ENCODE measurements at regions not wholly inside any gene's neighbourhood (a gene's known extent, or its start where the extent isn't known, plus 50 kb on each side); places are given as distances from the start of the nearest gene placed in this dataset.

GRCh38 chr13:73235385-73235784, 176.6 kb downstream of the KLF5 start:
- H3K27ac ChIP-seq (ENCODE audit: low read depth, low read length, poor library complexity, severe bottlenecking): no peak overlapping the region
- no peak overlapping the region for H3K4me3 ChIP-seq (ENCODE audit: low read depth, low read length, poor library complexity, severe bottlenecking)
- no peaks in the 10 kb centered on the region for H3K79me2 ChIP-seq (ENCODE audit: insufficient read depth, low read length)
- H4K20me1 ChIP-seq (ENCODE audit: insufficient read depth, low read length): no peaks in the 10 kb centered on the region
- TF ChIP-seq EZH2 (IDR thresholded peaks at IDR 0.05; ENCODE audit: borderline replicate concordance, low read length): no peak
- no peak for TF ChIP-seq CTCF (IDR thresholded peaks at IDR 0.05; ENCODE audit: low read length)
- H3K27me3 ChIP-seq (ENCODE audit: insufficient read depth, low read length): no peaks in the 10 kb centered on the region
- no peak overlapping the region for H2AFZ ChIP-seq (ENCODE audit: low read length)
- no peaks in the 10 kb centered on the region for H3K4me1 ChIP-seq (ENCODE audit: insufficient read depth, low read length, severe bottlenecking)
- H3K9me3 ChIP-seq (ENCODE audit: low read length): no peaks in the 10 kb centered on the region
- H3F3A ChIP-seq (ENCODE audit: insufficient read depth, low read length): no peaks in the 10 kb centered on the region
- H3K9me2 ChIP-seq (ENCODE audit: low read depth, low read length): no peaks in the 10 kb centered on the region
- H3K36me3 ChIP-seq (ENCODE audit: insufficient read depth, low read length): no peaks in the 10 kb centered on the region
- no peak overlapping the region for H3K9ac ChIP-seq (ENCODE audit: low read length)
- H3K4me2 ChIP-seq (ENCODE audit: low read length): no peak overlapping the region

GRCh38 chr13:73231471-73231870, 172.7 kb downstream of the KLF5 start:
- no peak overlapping the region for H3K4me3 ChIP-seq (ENCODE audit: low read depth, low read length, poor library complexity, severe bottlenecking)
- H4K20me1 ChIP-seq (ENCODE audit: insufficient read depth, low read length): no peaks in the 10 kb centered on the region
- H3K9ac ChIP-seq (ENCODE audit: low read length): no peak overlapping the region
- no peaks in the 10 kb centered on the region for H3K27me3 ChIP-seq (ENCODE audit: insufficient read depth, low read length)
- no peak overlapping the region for H3K4me2 ChIP-seq (ENCODE audit: low read length)
- H3F3A ChIP-seq (ENCODE audit: insufficient read depth, low read length): no peaks in the 10 kb centered on the region
- H3K27ac ChIP-seq (ENCODE audit: low read depth, low read length, poor library complexity, severe bottlenecking): no peak overlapping the region
- H3K9me3 ChIP-seq (ENCODE audit: low read length): no peaks in the 10 kb centered on the region
- no peaks in the 10 kb centered on the region for H3K79me2 ChIP-seq (ENCODE audit: insufficient read depth, low read length)
- no peaks in the 10 kb centered on the region for H3K36me3 ChIP-seq (ENCODE audit: insufficient read depth, low read length)
- H2AFZ ChIP-seq (ENCODE audit: low read length): no peak overlapping the region
- TF ChIP-seq CTCF (IDR thresholded peaks at IDR 0.05; ENCODE audit: low read length) (no peak), EZH2 (IDR thresholded peaks at IDR 0.05; ENCODE audit: borderline replicate concordance, low read length) (no peak)
- no peaks in the 10 kb centered on the region for H3K4me1 ChIP-seq (ENCODE audit: insufficient read depth, low read length, severe bottlenecking)
- H3K9me2 ChIP-seq (ENCODE audit: low read depth, low read length): no peaks in the 10 kb centered on the region

- H3F3A ChIP-seq (ENCODE audit: insufficient read depth, low read length): no peaks in the 10 kb centered on the region
- no peaks in the 10 kb centered on the region for H3K27me3 ChIP-seq (ENCODE audit: insufficient read depth, low read length)
- no peak overlapping the region for H3K9ac ChIP-seq (ENCODE audit: low read length)
- TF ChIP-seq EZH2 (IDR thresholded peaks at IDR 0.05; ENCODE audit: borderline replicate concordance, low read length) (no peak), CTCF (IDR thresholded peaks at IDR 0.05; ENCODE audit: low read length) (no peak)
- no peak overlapping the region for H3K4me2 ChIP-seq (ENCODE audit: low read length)
- H3K27ac ChIP-seq (ENCODE audit: low read depth, low read length, poor library complexity, severe bottlenecking): no peak overlapping the region
- no peaks in the 10 kb centered on the region for H4K20me1 ChIP-seq (ENCODE audit: insufficient read depth, low read length)
- no peak overlapping the region for H3K4me3 ChIP-seq (ENCODE audit: low read depth, low read length, poor library complexity, severe bottlenecking)
- H2AFZ ChIP-seq (ENCODE audit: low read length): no peak overlapping the region
- H3K9me3 ChIP-seq (ENCODE audit: low read length): no peaks in the 10 kb centered on the region
- no peaks in the 10 kb centered on the region for H3K9me2 ChIP-seq (ENCODE audit: low read depth, low read length)
- no peaks in the 10 kb centered on the region for H3K79me2 ChIP-seq (ENCODE audit: insufficient read depth, low read length)
- no peaks in the 10 kb centered on the region for H3K36me3 ChIP-seq (ENCODE audit: insufficient read depth, low read length)
- no peaks in the 10 kb centered on the region for H3K4me1 ChIP-seq (ENCODE audit: insufficient read depth, low read length, severe bottlenecking)
Observed at GRCh38 chr13:73230716-73231115, 171.9 kb downstream of the KLF5 start.
